Dedifferentiated amniotic fluid mesenchymal stem cell (primary cell): ENCODE measurements at regions not wholly inside any gene's neighbourhood (a gene's known extent, or its start where the extent isn't known, plus 50 kb on each side); places are given as distances from the start of the nearest gene placed in this dataset.

Source experiments
- DNase-seq: peaks from one replicate; pipeline ENCODE4 v3.0.0-alpha.2; 2016; ENCODE audit errors: extremely low spot score

DNA sequence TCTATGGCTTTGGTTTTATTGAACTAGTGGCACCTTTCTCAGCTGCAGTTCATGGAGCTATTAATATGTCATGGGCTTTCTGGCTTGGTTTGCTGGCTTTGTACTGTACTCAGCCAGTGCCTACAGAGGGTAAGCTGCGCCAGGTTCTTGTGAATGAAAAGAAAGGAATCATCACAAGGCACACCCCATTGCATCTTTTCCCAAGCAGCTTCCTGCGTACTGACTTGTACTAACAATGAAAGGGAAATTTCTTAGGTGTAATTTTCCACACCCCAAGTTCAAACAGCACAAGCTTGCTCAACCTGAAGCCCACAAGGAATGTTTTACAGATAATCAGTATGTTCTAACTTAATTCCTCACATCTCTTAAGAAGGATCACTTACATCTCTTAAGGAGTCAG is 78.0 kb upstream of the TNFSF18 start:
- no peak for DNase-seq

DNA sequence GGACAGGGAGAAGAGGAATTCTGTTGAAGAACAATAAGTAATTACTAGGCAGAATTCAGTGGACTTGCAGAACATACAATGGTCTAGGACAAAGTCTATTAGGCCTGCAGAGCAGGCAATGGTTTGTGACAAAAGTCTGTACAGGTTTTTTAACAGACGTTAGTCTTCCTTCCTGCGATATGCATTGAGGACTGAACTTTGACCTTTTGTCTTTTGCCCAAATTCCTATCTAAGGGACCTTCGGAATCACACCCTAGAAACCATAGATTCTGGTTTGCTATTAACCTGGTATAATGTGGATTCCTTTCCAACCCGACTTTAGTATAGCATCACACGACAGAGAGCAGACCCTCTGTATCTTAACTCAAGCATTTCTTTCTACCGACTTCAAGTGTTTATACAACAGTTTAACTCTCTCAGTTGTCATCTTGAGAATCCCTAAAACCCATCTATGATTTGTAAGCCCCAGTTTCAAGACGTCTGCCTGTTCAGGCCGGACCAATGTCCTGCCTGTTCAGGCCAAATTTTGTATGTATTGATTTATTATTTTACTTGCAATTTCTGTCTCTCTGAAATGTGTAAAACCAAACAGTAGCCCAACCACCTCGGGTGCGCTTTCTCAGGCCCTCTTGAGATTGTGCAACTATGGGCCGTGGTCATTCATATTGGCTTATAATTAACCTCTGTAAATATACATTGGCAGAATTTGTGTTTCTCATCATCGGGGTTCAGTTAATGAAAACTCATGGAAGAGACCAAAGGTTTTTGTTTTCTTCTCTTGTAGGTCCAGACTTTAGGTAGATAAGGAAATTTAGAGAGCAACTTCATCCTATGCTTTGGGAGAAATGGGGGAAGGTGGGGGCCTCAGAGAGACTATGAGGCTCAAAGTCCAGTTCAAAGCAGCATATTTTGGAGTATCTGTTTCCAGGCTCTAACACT is 76.9 kb upstream of the TNFSF18 start:
- DNase-seq: no peak

- no peak for DNase-seq
Measured at GRCh38 chr1:173126421-173126820, 75.7 kb upstream of the TNFSF18 start.

GRCh38 chr1:173122958-173123852 is 72.5 kb upstream of the TNFSF18 start:
- DNase-seq: peak; percentile 93

DNA sequence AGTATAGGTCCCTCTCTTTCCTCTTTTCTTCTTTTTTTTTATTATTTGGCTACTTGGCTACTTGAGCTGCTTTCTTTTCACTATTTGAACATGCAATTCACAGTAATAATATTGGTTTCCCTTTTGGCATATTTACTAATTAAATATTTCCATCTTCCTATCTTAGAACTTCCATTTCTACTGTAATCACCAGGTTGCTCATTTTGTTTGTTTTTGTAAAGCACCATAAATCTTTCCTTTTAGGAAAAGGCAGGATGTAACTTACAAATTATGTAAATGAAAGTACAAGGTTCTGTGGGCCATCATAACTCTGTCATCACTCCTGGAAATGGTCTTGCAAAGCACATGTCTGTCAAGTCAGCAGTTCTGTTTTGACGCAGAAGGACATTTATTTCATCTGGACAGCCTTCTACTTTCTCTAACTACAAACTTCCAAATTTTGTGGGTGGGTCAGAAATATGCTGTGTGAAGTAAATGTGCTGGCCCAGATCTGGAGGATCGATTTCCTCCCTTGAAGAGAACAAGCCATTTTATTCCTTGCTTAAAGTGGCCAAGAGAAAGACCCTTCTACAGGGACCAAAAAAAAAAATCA is 71.7 kb upstream of the TNFSF18 start:
- DNase-seq: no peak

DNA sequence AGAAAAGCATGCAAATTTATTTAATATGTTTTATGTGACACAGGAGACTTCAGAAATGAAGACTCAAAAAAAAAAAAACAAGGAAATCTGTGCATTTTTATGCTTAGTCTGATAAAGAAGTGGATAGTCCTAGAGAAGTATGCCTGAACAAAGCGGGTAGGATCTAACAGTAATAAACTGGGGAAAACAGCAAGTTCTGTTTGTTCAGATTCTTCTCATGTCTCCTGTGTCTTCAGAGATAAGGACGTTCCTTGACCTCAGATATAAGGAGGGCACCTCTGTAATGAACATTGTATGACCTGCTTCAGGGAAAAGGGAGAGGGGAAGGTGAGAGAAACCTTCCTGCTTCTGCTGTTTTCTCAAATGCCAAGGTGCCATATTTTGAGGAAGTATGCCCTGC is 67.7 kb upstream of the TNFSF18 start:
- no peak for DNase-seq

GRCh38 chr1:173117761-173118160 is 67.0 kb upstream of the TNFSF18 start:
- DNase-seq: no peak

DNA sequence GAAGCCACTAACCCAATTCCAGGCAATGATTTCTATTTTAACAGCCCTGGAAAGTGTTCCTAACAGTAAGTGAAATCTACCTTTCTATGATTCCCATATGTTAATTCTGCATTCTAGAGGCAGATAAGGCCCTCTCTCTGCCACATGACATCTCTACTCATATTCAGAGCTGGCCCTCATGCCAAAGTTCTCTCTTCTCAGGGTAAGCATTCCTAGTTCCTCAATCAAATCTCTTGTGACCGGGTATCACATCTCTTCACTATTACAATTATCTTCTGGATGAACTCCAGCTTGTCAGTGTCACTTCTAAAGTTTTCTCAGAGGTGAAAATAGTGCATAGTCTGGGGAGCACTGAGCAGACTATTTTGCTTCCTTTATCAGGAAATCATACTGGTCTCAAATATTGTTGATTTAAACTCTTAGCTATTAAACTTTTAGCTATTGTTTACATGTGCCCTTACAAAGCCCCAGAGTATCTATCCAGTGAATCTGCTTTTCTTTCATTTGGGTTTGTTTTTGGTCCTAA is 66.4 kb upstream of the TNFSF18 start:
- no peak for DNase-seq

GRCh38 chr1:173114346-173114745 is 63.6 kb upstream of the TNFSF18 start:
- no peak for DNase-seq

GRCh38 chr1:173113015-173113741 is 62.4 kb upstream of the TNFSF18 start:
- no peak for DNase-seq

DNA sequence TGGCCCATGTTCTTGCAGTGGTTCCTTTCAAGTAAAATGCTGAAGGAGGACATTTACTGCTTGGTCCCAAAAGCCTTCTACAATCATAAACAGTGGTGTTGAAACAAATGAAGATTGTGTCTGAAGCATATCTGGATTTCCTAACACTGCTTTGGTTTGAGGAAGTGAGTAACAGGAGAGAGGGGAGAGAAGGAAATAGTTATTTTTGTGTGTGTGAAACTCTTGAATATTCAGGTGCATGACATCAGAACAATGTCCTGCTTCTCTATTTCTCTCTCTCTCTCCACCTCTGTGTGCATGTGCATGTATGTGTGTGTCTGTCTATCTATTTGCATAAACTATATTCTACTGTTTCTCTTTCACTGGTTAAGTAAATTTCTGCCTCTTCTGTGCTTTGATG is 61.4 kb upstream of the TNFSF18 start:
- DNase-seq: no peak

DNA sequence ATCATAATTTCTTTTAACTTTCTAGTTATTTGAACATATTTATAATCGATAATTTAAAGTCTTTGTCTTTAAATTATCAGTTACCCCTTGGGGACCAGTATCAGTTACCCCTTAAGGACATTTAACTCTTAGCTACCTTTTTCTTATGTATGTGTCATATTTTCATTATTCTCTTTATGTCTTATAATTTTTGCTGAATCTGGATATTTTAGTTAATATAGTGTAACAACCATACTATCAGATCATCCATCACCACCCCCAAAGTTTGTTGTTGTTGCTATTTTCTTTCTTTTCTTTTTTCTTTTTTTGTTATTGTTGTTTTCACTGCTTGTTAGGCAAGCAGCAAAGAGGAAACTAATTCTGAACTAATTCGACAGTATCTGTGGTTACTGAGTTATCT is 57.0 kb upstream of the TNFSF18 start:
- no peak for DNase-seq

DNA sequence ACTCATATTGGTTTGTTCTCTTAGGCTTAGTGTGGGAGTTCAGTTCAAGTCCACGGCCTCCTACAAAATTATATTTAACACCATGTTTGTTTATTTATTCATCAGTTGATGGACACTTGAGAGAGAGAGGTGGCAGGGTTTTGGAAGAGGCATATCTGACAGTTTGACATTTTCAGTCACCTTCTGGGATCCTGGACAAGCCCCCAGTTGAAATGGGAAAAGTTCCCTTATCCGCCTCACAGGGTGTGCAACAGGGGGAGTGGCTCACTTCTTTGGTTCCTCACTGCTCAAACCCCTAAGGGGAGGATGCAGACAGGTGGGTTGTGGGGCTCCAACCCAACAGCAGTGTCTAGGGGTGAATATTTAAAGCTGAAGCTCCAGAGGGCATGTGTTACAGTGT is 52.3 kb upstream of the TNFSF18 start:
- DNase-seq: no peak

- DNase-seq: no peak
Measured at GRCh38 chr1:173101589-173101988, 50.8 kb upstream of the TNFSF18 start.

- no peak for DNase-seq
Measured at GRCh38 chr1:173100476-173101107, 49.9 kb upstream of the TNFSF18 start.
